Endothelial cell of umbilical vein (primary cell): ENCODE measurements at regions not wholly inside any gene's neighbourhood (a gene's known extent, or its start where the extent isn't known, plus 50 kb on each side); places are given as distances from the start of the nearest gene placed in this dataset.

Source experiments
- BruUV-seq: library from RNA; stranded (reverse); fragments of 400-500 nt; replicated peaks from 2 replicates; lab custom pipeline; 2021; lab: Mats Ljungman, UMichigan
- CTCF ChIA-PET: fragments of 300-600, 350-600 bp; sonication (Branson Sonifier 250); formaldehyde crosslinking; loops from one replicate; lab custom pipeline; 2021; ENCODE audit warnings: antibody characterized with exemption, inconsistent platforms; lab: Charles Lee
- POLR2A ChIA-PET: fragments of 300-600, 350-600 bp; sonication (Branson Sonifier 250); formaldehyde crosslinking; loops from one replicate; lab custom pipeline; 2021; ENCODE audit warnings: antibody characterized with exemption, inconsistent platforms; lab: Charles Lee
- DNase-seq: peaks from one replicate; pipeline ENCODE4 v3.0.0-alpha.2; 2011; ENCODE audit warnings: low read depth, low spot score
- FAIRE-seq: peaks from 2 replicates; lab custom pipeline; 2011; peaks lifted over from hg19 to GRCh38; lab: Jason Lieb, UNC
- H2AFZ ChIP-seq: 2 replicates; pipeline ENCODE4 v1.6.0; 2012; ENCODE audit warnings: low read depth, low read length, control low read depth, inconsistent platforms
- H3K27ac ChIP-seq: 2 replicates; pipeline ENCODE4 v1.5.1; 2011; ENCODE audit warnings: low read depth, mild to moderate bottlenecking, control low read depth, low read length, moderate library complexity; ENCODE audit not compliant: insufficient read depth
- H3K27me3 ChIP-seq, 2 experiments: 2 replicates each; pipeline versions ENCODE4 v1.6.0 to v1.6.1; 2011; ENCODE audit warnings: low read length in 2 of 2, mixed read lengths in 1 of 2; ENCODE audit not compliant: control insufficient read depth in 2 of 2, insufficient read depth in 2 of 2
- H3K36me3 ChIP-seq, 2 experiments: 2 replicates in 1 of 2; 3 replicates in 1 of 2; pipeline ENCODE4 v1.5.1; 2011; ENCODE audit warnings: low read length in 2 of 2, mild to moderate bottlenecking in 1 of 2, moderate library complexity in 1 of 2; ENCODE audit not compliant: control insufficient read depth in 2 of 2, insufficient read depth in 2 of 2; ENCODE audit errors: extremely low read depth in 1 of 2
- H3K4me1 ChIP-seq: 3 replicates; pipeline ENCODE4 v1.5.1; 2011; ENCODE audit warnings: mild to moderate bottlenecking, low read length; ENCODE audit not compliant: control insufficient read depth, insufficient read depth; ENCODE audit errors: extremely low read depth
- H3K4me2 ChIP-seq: 2 replicates; pipeline ENCODE4 v1.6.1; 2011; ENCODE audit warnings: low read length, control low read depth, mixed read lengths; ENCODE audit not compliant: insufficient read depth
- H3K4me3 ChIP-seq, 3 experiments: fragments of 200-600 bp in 1 of 3; sonication (generic), shearing (Covaris generic) in 1 of 3; replicated peaks in 1 of 3; 2 replicates each; pipeline ENCODE4 v1.5.1; 2011 to 2016; ENCODE audit warnings: control low read depth in 3 of 3, low read length in 3 of 3, mild to moderate bottlenecking in 2 of 3, inconsistent platforms in 1 of 3, low read depth in 1 of 3, moderate library complexity in 1 of 3; ENCODE audit not compliant: insufficient read depth in 1 of 3
- H3K79me2 ChIP-seq: 2 replicates; pipeline ENCODE4 v1.6.0; 2012; ENCODE audit warnings: low read length, inconsistent platforms; ENCODE audit not compliant: control insufficient read depth, insufficient read depth
- H3K9ac ChIP-seq: replicated peaks from 2 replicates; pipeline ENCODE3; 2011; ENCODE audit warnings: low read length, control low read depth; ENCODE audit not compliant: insufficient read depth; ENCODE audit errors: extremely low read depth
- H3K9me1 ChIP-seq: replicated peaks from 3 replicates; pipeline ENCODE4 v1.6.0; 2011; ENCODE audit warnings: mild to moderate bottlenecking, low read length; ENCODE audit not compliant: control insufficient read depth, insufficient read depth; ENCODE audit errors: extremely low read depth
- H3K9me3 ChIP-seq: replicated peaks from 2 replicates; pipeline ENCODE4 v1.5.1; 2012; ENCODE audit warnings: low read length, inconsistent platforms; ENCODE audit not compliant: control insufficient read depth, insufficient read depth
- H4K20me1 ChIP-seq: replicated peaks from 2 replicates; pipeline ENCODE3; 2011; ENCODE audit warnings: mild to moderate bottlenecking, low read length; ENCODE audit not compliant: control insufficient read depth, insufficient read depth; ENCODE audit errors: extremely low read depth
- EZH2 ChIP-seq: IDR thresholded peaks from 2 replicates; pipeline ENCODE4 v1.6.1; 2012; ENCODE audit warnings: borderline replicate concordance, low read depth, mild to moderate bottlenecking, moderate library complexity, low read length, inconsistent platforms; ENCODE audit not compliant: severe bottlenecking
- FOS ChIP-seq: IDR thresholded peaks from 2 replicates; pipeline ENCODE4 v1.6.1; 2011; ENCODE audit warnings: mild to moderate bottlenecking, low read length, moderate library complexity, borderline replicate concordance; ENCODE audit not compliant: insufficient read depth
- GATA2 ChIP-seq: IDR thresholded peaks from 2 replicates; pipeline ENCODE4 v1.7.0; 2011; ENCODE audit warnings: low read depth, mild to moderate bottlenecking, moderate library complexity, mixed read lengths, low read length; ENCODE audit not compliant: insufficient read length, insufficient read depth
- JUN ChIP-seq: IDR thresholded peaks from 2 replicates; pipeline ENCODE4 v1.6.1; 2011; ENCODE audit warnings: borderline replicate concordance, low read depth; ENCODE audit not compliant: insufficient read length, insufficient read depth
- MAX ChIP-seq: IDR thresholded peaks from 2 replicates; pipeline ENCODE4 v1.6.1; 2011; ENCODE audit not compliant: insufficient read depth, insufficient read length
- MYC ChIP-seq: IDR thresholded peaks from one replicate; pipeline ENCODE4 v1.6.1; 2011; ENCODE audit warnings: mild to moderate bottlenecking, low read depth, low read length
- POLR2A ChIP-seq: IDR thresholded peaks from 2 replicates; pipeline ENCODE4 v1.6.1; 2012; ENCODE audit warnings: low read depth, mild to moderate bottlenecking, control low read depth, low read length
- POLR2AphosphoS5 ChIP-seq: IDR thresholded peaks from 2 replicates; pipeline ENCODE4 v1.6.1; 2012; ENCODE audit warnings: low read depth, mild to moderate bottlenecking, control low read depth, low read length, moderate library complexity; ENCODE audit not compliant: insufficient read depth
- dilution Hi-C: fragments of 300-500 bp; cut with MboI; formaldehyde crosslinking; loops from one replicate; pipeline ENCODE4 v1.15.0; 2019; ENCODE audit warnings: low sequenced_read_pairs; ENCODE audit not compliant: extremely low pct_ligation_motif_present
- intact Hi-C: fragments of 100-400 bp; cut with micrococcal nuclease; formaldehyde crosslinking; loops from one replicate; pipeline ENCODE4 v1.10.0; 2022
- TF ChIP-seq, protein P1 (sequence below), 2 donors: IDR thresholded peaks; 1 replicate in 1 of 2; 2 replicates in 1 of 2; pipeline ENCODE4 v1.5.1; 2011; ENCODE audit warnings: low read length in 2 of 2, mild to moderate bottlenecking in 2 of 2, moderate library complexity in 2 of 2, control low read depth in 1 of 2, inconsistent platforms in 1 of 2, low read depth in 1 of 2; ENCODE audit not compliant: insufficient read depth in 1 of 2; ENCODE audit errors: extremely low read depth in 1 of 2

GRCh38 chr22:48653929-48654328 is 1173.7 kb downstream of the BRD1 start:
- Histone ChIP-seq H3K9ac (no peak overlapping the region), H3K79me2 (no peaks in the 10 kb centered on the region), H3K4me3 (no peak overlapping the region), H3K27me3 (no peaks in the 10 kb centered on the region), H4K20me1 (no peaks in the 10 kb centered on the region), H2AFZ (no peak overlapping the region), H3K9me1 (no peaks in the 10 kb centered on the region), H3K36me3 (no peaks in the 10 kb centered on the region), H3K9me3 (peaks cover 19% of the 10 kb centered on the region), H3K27ac (no peak overlapping the region), H3K4me1 (no peaks in the 10 kb centered on the region), H3K4me2 (no peak overlapping the region)
- TF ChIP-seq MAX (no peak), FOS (no peak), POLR2AphosphoS5 (no peak), JUN (no peak), GATA2 (no peak), EZH2 (no peak), POLR2A (no peak), MYC (no peak)
- TF ChIP-seq, protein P1, sequence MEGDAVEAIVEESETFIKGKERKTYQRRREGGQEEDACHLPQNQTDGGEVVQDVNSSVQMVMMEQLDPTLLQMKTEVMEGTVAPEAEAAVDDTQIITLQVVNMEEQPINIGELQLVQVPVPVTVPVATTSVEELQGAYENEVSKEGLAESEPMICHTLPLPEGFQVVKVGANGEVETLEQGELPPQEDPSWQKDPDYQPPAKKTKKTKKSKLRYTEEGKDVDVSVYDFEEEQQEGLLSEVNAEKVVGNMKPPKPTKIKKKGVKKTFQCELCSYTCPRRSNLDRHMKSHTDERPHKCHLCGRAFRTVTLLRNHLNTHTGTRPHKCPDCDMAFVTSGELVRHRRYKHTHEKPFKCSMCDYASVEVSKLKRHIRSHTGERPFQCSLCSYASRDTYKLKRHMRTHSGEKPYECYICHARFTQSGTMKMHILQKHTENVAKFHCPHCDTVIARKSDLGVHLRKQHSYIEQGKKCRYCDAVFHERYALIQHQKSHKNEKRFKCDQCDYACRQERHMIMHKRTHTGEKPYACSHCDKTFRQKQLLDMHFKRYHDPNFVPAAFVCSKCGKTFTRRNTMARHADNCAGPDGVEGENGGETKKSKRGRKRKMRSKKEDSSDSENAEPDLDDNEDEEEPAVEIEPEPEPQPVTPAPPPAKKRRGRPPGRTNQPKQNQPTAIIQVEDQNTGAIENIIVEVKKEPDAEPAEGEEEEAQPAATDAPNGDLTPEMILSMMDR (IDR thresholded peaks at IDR 0.05; ENCODE audit: extremely low read depth in 1 of 2, insufficient read depth in 1 of 2, low read depth in 1 of 2, low read length in 2 of 2): no peak
- CTCF ChIA-PET: no interaction called here
- BruUV-seq: no TSS peak
- FAIRE-seq: no peak
- dilution Hi-C loops: no loop called here
- POLR2A ChIA-PET: no interaction called here
- intact Hi-C loops: no loop called here
- DNase-seq: no peak
